ENCODE measurements at regions not wholly inside any gene's neighbourhood (a gene's known extent, or its start where the extent isn't known, plus 50 kb on each side); places are given as distances from the start of the nearest gene placed in this dataset.
"Not testable (repeated sequence)": the region's sequence is repeated elsewhere in the genome, so short reads cannot be mapped to it uniquely, and the experiment has no call there.

GRCh38 chr3:74390121-74390877 lies 224.2 kb downstream of the CNTN3 start:
- Histone ChIP-seq H3K36me3 (no peaks in the 10 kb centered on the region), H3K4me3 (no peak overlapping the region), H3K9me3 (no peaks in the 10 kb centered on the region), H3K27me3 (no peaks in the 10 kb centered on the region), H3K27ac (no peak overlapping the region), H3K4me1 (no peaks in the 10 kb centered on the region)
- DNase-seq (ENCODE audit: extremely low spot score in 2 of 2) = no peak
- TF ChIP-seq CTCF (IDR thresholded peaks at IDR 0.05) (no peak), POLR2AphosphoS5 (IDR thresholded peaks at IDR 0.05; ENCODE audit: insufficient read depth in 1 of 2, low read depth in 1 of 2) (no peak), POLR2A (IDR thresholded peaks at IDR 0.05) (no peak)
- intact Hi-C loops (cut with DNase I) = no loop called here

GRCh38 chr3:74387111-74387735 lies 227.2 kb downstream of the CNTN3 start:
- intact Hi-C loops (cut with DNase I) = no loop called here
- H3K4me1 ChIP-seq = no peaks in the 10 kb centered on the region
- no peak overlapping the region for H3K4me3 ChIP-seq
- DNase-seq (ENCODE audit: extremely low spot score in 2 of 2) = no peak
- H3K27me3 ChIP-seq = no peaks in the 10 kb centered on the region
- no peaks in the 10 kb centered on the region for H3K9me3 ChIP-seq
- TF ChIP-seq POLR2A (IDR thresholded peaks at IDR 0.05) = no peak
- TF ChIP-seq CTCF (IDR thresholded peaks at IDR 0.05) = no peak
- TF ChIP-seq POLR2AphosphoS5 (IDR thresholded peaks at IDR 0.05; ENCODE audit: insufficient read depth in 1 of 2, low read depth in 1 of 2) = no peak
- no peaks in the 10 kb centered on the region for H3K36me3 ChIP-seq
- H3K27ac ChIP-seq = no peak overlapping the region

GRCh38 chr3:74384159-74384558 lies 230.3 kb downstream of the CNTN3 start:
- no peaks in the 10 kb centered on the region for H3K36me3 ChIP-seq
- H3K4me3 ChIP-seq = no peak overlapping the region
- DNase-seq (ENCODE audit: extremely low spot score in 2 of 2) = no peak
- no peaks in the 10 kb centered on the region for H3K9me3 ChIP-seq
- TF ChIP-seq CTCF (IDR thresholded peaks at IDR 0.05) = no peak
- TF ChIP-seq POLR2A (IDR thresholded peaks at IDR 0.05) = no peak
- no peak for TF ChIP-seq POLR2AphosphoS5 (IDR thresholded peaks at IDR 0.05; ENCODE audit: insufficient read depth in 1 of 2, low read depth in 1 of 2)
- H3K27me3 ChIP-seq = no peaks in the 10 kb centered on the region
- intact Hi-C loops (cut with DNase I) = no loop called here
- no peak overlapping the region for H3K27ac ChIP-seq
- H3K4me1 ChIP-seq = no peaks in the 10 kb centered on the region

DNA sequence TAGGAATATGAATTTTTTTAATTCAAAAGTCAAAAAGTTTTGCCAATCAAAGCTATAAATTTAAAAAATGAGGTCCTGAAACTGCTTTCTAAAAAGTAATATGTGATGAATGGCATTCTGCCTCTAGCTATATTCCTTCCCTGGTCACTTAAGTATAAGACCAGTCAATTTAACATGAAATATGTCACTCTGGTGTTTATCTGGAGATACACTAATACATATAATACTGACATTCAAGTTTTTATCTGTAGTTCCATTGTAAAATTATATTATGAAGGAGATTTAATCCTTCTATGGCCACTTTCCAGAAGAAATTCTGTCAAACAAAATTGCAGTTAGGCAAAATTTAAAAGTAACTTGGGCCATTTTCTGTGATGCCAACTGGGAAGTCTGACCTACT lies 236.8 kb downstream of the CNTN3 start:
- Histone ChIP-seq H3K27ac (no peak overlapping the region), H3K9me3 (no peaks in the 10 kb centered on the region), H3K36me3 (no peaks in the 10 kb centered on the region), H3K4me3 (no peak overlapping the region), H3K4me1 (no peaks in the 10 kb centered on the region), H3K27me3 (no peaks in the 10 kb centered on the region)
- intact Hi-C loops (cut with DNase I) = no loop called here
- DNase-seq (ENCODE audit: extremely low spot score in 2 of 2) = no peak
- TF ChIP-seq POLR2AphosphoS5 (IDR thresholded peaks at IDR 0.05; ENCODE audit: insufficient read depth in 1 of 2, low read depth in 1 of 2) = no peak
- TF ChIP-seq CTCF (IDR thresholded peaks at IDR 0.05) = no peak
- no peak for TF ChIP-seq POLR2A (IDR thresholded peaks at IDR 0.05)

DNA sequence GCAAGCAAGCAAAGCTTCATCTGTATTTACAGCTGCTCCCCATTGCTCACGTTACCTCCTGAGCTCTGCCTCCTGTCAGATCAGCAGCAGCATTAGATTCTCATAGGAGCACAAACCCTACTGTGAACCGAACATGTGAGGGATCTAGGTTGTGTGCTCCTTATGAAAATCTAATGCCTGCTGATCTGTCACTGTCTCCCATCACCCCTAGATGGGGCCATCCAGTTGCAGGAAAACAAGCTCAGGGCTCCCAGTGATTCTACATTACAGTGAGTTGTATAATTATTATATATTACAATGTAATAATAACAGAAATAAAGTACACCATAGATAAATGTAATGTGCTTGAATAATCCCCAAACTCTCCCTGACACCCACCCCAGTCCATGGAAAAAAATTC lies 238.1 kb downstream of the CNTN3 start:
- H3K9me3 ChIP-seq; intact Hi-C loops (cut with DNase I); H3K4me3 ChIP-seq; H3K27me3 ChIP-seq; H3K4me1 ChIP-seq; H3K36me3 ChIP-seq; H3K27ac ChIP-seq; DNase-seq (ENCODE audit: extremely low spot score in 2 of 2): not testable (repeated sequence)

All from vagina (tissue), 2 donors.